ENCODE measurements at regions not wholly inside any gene's neighbourhood (a gene's known extent, or its start where the extent isn't known, plus 50 kb on each side); places are given as distances from the start of the nearest gene placed in this dataset.

DNA sequence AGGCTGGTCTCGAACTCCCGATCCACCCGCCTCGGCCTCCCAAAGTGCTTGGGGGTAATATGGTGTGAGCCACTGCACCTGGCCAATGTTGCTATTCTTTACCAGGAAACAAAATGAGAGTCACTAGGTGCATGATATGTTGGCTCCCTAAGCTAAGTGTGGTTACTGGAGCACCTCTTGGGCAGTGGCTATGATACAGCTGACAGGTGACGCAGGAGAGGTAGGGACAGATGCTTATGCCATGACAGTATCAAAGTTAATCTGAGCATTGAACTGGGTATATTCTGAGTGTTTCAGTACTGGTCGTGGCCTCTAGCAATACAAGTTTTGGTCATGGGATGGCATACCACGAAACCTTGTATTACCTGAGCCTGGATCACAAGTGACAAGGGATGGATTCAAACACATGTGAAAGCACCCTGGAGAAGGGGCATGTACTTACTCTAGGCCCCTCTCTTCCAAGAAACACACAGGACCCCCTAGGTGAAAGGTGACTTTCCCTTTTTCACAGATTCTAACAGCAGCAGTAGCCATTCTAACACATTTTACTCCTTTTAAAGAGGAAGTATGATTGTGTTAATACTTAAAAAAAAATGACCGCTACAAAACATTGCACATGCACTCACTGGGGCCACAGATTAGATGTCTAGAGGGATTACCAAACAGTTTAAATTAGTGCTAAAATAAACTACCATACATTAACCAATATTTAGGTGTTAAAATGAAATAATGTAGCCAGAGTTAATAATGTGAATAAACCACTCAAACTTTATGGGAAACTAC is 467.3 kb downstream of the SHQ1 start:
- intact Hi-C loops (cut with DNase I), result no loop called here
- WGBS, result 91% methylated on average over 8 of the region's 8 CpGs
- DNase-seq (ENCODE audit: extremely low spot score), result no peak
- H3K9me3 ChIP-seq, result no peaks in the 10 kb centered on the region
- H3K4me1 ChIP-seq, result peaks cover 13 to 48% (median 31%) of the 10 kb centered on the region in 4 donors
- no peak overlapping the region for H3K4me3 ChIP-seq
- H3K36me3 ChIP-seq, result peaks cover 6 to 20% (median 16%) of the 10 kb centered on the region in 4 donors
- TF ChIP-seq, protein P1, sequence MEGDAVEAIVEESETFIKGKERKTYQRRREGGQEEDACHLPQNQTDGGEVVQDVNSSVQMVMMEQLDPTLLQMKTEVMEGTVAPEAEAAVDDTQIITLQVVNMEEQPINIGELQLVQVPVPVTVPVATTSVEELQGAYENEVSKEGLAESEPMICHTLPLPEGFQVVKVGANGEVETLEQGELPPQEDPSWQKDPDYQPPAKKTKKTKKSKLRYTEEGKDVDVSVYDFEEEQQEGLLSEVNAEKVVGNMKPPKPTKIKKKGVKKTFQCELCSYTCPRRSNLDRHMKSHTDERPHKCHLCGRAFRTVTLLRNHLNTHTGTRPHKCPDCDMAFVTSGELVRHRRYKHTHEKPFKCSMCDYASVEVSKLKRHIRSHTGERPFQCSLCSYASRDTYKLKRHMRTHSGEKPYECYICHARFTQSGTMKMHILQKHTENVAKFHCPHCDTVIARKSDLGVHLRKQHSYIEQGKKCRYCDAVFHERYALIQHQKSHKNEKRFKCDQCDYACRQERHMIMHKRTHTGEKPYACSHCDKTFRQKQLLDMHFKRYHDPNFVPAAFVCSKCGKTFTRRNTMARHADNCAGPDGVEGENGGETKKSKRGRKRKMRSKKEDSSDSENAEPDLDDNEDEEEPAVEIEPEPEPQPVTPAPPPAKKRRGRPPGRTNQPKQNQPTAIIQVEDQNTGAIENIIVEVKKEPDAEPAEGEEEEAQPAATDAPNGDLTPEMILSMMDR (IDR thresholded peaks at IDR 0.05), result no peak
- TF ChIP-seq POLR2A (IDR thresholded peaks at IDR 0.05; ENCODE audit: low read depth) (no peak), POLR2AphosphoS5 (IDR thresholded peaks at IDR 0.05) (no peak), EP300 (IDR thresholded peaks at IDR 0.05) (no peak)
- H3K27ac ChIP-seq (replicated peaks in 1 of 4), result peak overlapping the region in 2 of 4 donors; percentile 20 to 28
- H3K27me3 ChIP-seq, result no peaks in the 10 kb centered on the region

DNA sequence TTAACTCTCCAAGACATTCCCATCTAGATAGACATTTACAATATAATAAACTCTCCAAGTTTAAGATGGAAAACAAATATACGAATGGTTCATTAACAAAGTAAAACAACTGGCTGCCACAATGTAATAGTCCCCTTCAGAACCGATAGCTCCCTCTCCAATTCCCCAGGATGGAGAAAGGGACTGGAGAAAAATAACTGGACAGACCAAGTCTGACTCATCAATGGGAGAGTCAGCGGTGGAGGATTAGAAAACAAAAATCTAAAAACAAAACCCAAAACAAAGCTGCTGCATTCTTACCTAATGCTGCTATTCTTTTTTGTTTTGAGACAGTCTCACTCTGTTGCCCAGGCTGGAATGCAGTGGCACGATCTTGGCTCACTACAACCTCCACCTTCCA is 468.1 kb downstream of the SHQ1 start:
- peaks cover 12 to 54% (median 32%) of the 10 kb centered on the region in 4 donors for H3K4me1 ChIP-seq
- peak overlapping the region in 2 of 4 donors; percentile 20 to 28 for H3K27ac ChIP-seq (replicated peaks in 1 of 4)
- H3K27me3 ChIP-seq, result no peaks in the 10 kb centered on the region
- 74% methylated on average over 4 of the region's 4 CpGs for WGBS
- no peak for DNase-seq (ENCODE audit: extremely low spot score)
- H3K4me3 ChIP-seq, result no peak overlapping the region
- TF ChIP-seq, protein P1 (IDR thresholded peaks at IDR 0.05), result no peak
- TF ChIP-seq POLR2AphosphoS5 (IDR thresholded peaks at IDR 0.05) (no peak), EP300 (IDR thresholded peaks at IDR 0.05) (no peak), POLR2A (IDR thresholded peaks at IDR 0.05; ENCODE audit: low read depth) (no peak)
- intact Hi-C loops (cut with DNase I), result no loop called here
- peaks cover 6 to 20% (median 16%) of the 10 kb centered on the region in 4 donors for H3K36me3 ChIP-seq
- no peaks in the 10 kb centered on the region for H3K9me3 ChIP-seq

DNA sequence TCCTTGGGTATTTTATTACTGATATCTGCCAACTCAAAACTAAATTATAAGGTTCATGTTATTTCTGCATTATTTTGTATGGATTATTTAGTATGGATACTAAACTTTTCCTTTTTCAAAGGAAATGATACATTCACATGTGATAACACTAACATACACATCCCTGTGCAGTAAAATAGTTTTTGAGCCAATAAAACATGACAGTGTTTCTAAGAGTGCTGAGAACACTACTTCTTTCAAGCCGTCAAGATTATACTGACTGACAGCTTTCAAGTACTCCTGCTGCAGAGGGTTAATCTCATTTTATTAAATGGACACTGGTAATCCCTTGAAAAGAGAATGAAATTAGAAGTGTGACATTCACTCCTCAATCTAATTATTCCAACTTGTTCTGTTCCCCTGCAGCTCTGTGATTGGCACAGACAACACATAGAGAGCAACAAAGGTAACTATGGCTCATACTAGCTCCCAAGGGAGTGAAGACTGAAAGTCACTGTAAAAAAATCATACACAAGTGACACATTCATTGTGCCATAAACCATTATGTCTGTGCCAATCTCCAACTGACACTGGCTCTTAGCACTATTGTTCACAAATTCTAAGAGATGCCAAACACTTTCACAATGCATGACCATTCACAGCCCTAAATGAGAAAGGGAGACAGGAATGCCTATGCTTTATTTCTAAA is 468.6 kb downstream of the SHQ1 start:
- Histone ChIP-seq H3K9me3 (no peaks in the 10 kb centered on the region), H3K36me3 (peaks cover 6 to 20% (median 16%) of the 10 kb centered on the region in 4 donors), H3K4me3 (no peak overlapping the region), H3K4me1 (peaks cover 9 to 52% (median 32%) of the 10 kb centered on the region in 4 donors), H3K27me3 (no peaks in the 10 kb centered on the region), H3K27ac (replicated peaks in 1 of 4) (no peak overlapping the region)
- WGBS, result 72% methylated on average over 1 of the region's 1 CpG
- intact Hi-C loops (cut with DNase I), result no loop called here
- TF ChIP-seq, protein P1 (IDR thresholded peaks at IDR 0.05), result no peak
- no peak for TF ChIP-seq POLR2A (IDR thresholded peaks at IDR 0.05; ENCODE audit: low read depth)
- no peak for TF ChIP-seq EP300 (IDR thresholded peaks at IDR 0.05)
- no peak for TF ChIP-seq POLR2AphosphoS5 (IDR thresholded peaks at IDR 0.05)
- DNase-seq (ENCODE audit: extremely low spot score), result no peak

DNA sequence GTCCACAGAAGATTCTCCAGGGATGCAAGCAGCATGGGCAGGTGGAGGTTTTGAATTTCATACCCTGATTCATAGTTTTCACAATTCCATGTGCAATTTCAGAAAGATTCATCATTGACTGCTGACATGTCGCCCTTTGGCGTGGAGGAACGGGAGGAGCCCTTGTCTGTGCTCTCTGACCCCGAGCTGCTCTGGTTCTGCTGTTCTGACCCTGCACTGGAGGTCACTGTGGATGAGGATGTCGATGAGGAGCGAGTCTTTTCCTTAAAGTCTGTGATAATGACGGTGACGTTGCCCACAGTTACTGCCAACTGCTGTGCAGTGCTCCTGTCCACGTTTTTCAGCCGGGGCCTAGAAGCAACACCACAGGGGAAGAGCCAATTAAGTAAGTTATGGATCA is 470.0 kb downstream of the SHQ1 start:
- DNase-seq (ENCODE audit: extremely low spot score), result no peak
- TF ChIP-seq, protein P1 (IDR thresholded peaks at IDR 0.05), result no peak
- no peak for TF ChIP-seq POLR2A (IDR thresholded peaks at IDR 0.05; ENCODE audit: low read depth)
- TF ChIP-seq EP300 (IDR thresholded peaks at IDR 0.05), result no peak
- no peak for TF ChIP-seq POLR2AphosphoS5 (IDR thresholded peaks at IDR 0.05)
- Histone ChIP-seq H3K4me3 (no peak overlapping the region), H3K9me3 (no peaks in the 10 kb centered on the region), H3K4me1 (peaks cover 9 to 39% (median 29%) of the 10 kb centered on the region in 4 donors), H3K36me3 (peaks cover 6 to 20% (median 16%) of the 10 kb centered on the region in 4 donors), H3K27me3 (no peaks in the 10 kb centered on the region), H3K27ac (replicated peaks in 1 of 4) (no peak overlapping the region)
- intact Hi-C loops (cut with DNase I), result no loop called here
- 76% methylated on average over 8 of the region's 10 CpGs for WGBS

All from esophagus muscularis mucosa (tissue), 4 donors.